H1 (cell line): ENCODE measurements at regions not wholly inside any gene's neighbourhood (a gene's known extent, or its start where the extent isn't known, plus 50 kb on each side); places are given as distances from the start of the nearest gene placed in this dataset.

Experiments used
- CTCF ChIA-PET: fragments of 300-600 bp; sonication (Branson Sonifier 250); formaldehyde crosslinking; loops from one replicate; lab custom pipeline; 2021; ENCODE audit not compliant: partially characterized antibody; lab: Charles Lee
- POLR2A ChIA-PET: fragments of 300-600 bp; sonication (Branson Sonifier 250); formaldehyde crosslinking; loops from one replicate; lab custom pipeline; 2021; ENCODE audit warnings: inconsistent platforms; ENCODE audit not compliant: partially characterized antibody; lab: Charles Lee
- DNase-seq, 2 experiments: peaks; one replicate each; pipeline versions ENCODE4 v3.0.0 to v3.0.0-alpha.2; 2010 to 2022; ENCODE audit warnings: low spot score in 2 of 2, low read depth in 1 of 2, mixed read lengths in 1 of 2
- FAIRE-seq: peaks from 2 replicates; lab custom pipeline; 2011; peaks lifted over from hg19 to GRCh38; lab: Jason Lieb, UNC
- H2AFZ ChIP-seq: 2 replicates; pipeline ENCODE4 v1.8.1; 2012; ENCODE audit warnings: low read length, inconsistent platforms
- H2AK5ac ChIP-seq: 2 replicates; pipeline ENCODE4 v1.6.1; 2013; ENCODE audit warnings: low read depth, low read length
- H2BK120ac ChIP-seq: replicated peaks from 2 replicates; pipeline ENCODE3; 2013; ENCODE audit warnings: low read depth, low read length, inconsistent platforms
- H2BK12ac ChIP-seq: 2 replicates; pipeline ENCODE4 v1.6.1; 2013; ENCODE audit warnings: low read depth, low read length
- H2BK15ac ChIP-seq: 2 replicates; pipeline ENCODE4 v1.6.1; 2013; ENCODE audit warnings: low read length
- H2BK20ac ChIP-seq: 2 replicates; pipeline ENCODE4 v1.6.1; 2013; ENCODE audit warnings: low read length
- H2BK5ac ChIP-seq: 2 replicates; pipeline ENCODE4 v1.6.1; 2013; ENCODE audit warnings: low read depth, low read length
- H3K14ac ChIP-seq: 2 replicates; pipeline ENCODE4 v1.6.1; 2013; ENCODE audit warnings: inconsistent platforms; ENCODE audit not compliant: insufficient read length
- H3K18ac ChIP-seq: 2 replicates; pipeline ENCODE4 v1.6.1; 2013; ENCODE audit warnings: low read length; ENCODE audit errors: extremely low read depth
- H3K23ac ChIP-seq: 2 replicates; pipeline ENCODE4 v1.6.1; 2013; ENCODE audit warnings: inconsistent platforms; ENCODE audit not compliant: insufficient read length
- H3K23me2 ChIP-seq: 2 replicates; pipeline ENCODE4 v1.6.1; 2013; ENCODE audit warnings: low read depth, low read length
- H3K27ac ChIP-seq: 2 replicates; pipeline ENCODE4 v1.6.1; 2011; ENCODE audit warnings: low read depth, low read length, inconsistent platforms
- H3K27me3 ChIP-seq, 4 experiments: replicated peaks in 1 of 4; 1 replicate in 1 of 4; 2 replicates in 3 of 4; pipeline versions ENCODE4 v1.6.1 to v1.8.1; 2011 to 2013; ENCODE audit warnings: low read length in 3 of 4, mild to moderate bottlenecking in 3 of 4, inconsistent platforms in 2 of 4, mixed read lengths in 2 of 4, moderate library complexity in 1 of 4; ENCODE audit not compliant: control insufficient read depth in 3 of 4, insufficient read depth in 3 of 4; ENCODE audit errors: extremely low read depth in 1 of 4
- H3K36me3 ChIP-seq, 4 experiments: 2 replicates each; pipeline versions ENCODE4 v1.6.1 to v1.8.1; 2011 to 2013; ENCODE audit warnings: mild to moderate bottlenecking in 4 of 4, low read length in 3 of 4, moderate library complexity in 2 of 4, control low read depth in 1 of 4, inconsistent platforms in 1 of 4; ENCODE audit not compliant: insufficient read depth in 4 of 4, control insufficient read depth in 2 of 4
- H3K4ac ChIP-seq: replicated peaks from 2 replicates; pipeline ENCODE3; 2013; ENCODE audit warnings: low read length, low read depth, mixed read lengths, inconsistent platforms; ENCODE audit not compliant: insufficient read length
- H3K4me1 ChIP-seq, 4 experiments: replicated peaks in 1 of 4; 1 replicate in 1 of 4; 2 replicates in 3 of 4; pipeline versions ENCODE4 v1.6.1 to v1.8.1; 2011 to 2013; ENCODE audit warnings: low read length in 3 of 4, inconsistent platforms in 2 of 4, mixed read lengths in 1 of 4; ENCODE audit not compliant: insufficient read depth in 4 of 4, control insufficient read depth in 3 of 4
- H3K4me2 ChIP-seq, 2 experiments: 2 replicates each; pipeline versions ENCODE4 v1.6.1 to v1.8.1; 2011 to 2013; ENCODE audit warnings: low read depth in 2 of 2, low read length in 2 of 2, control low read depth in 1 of 2, inconsistent platforms in 1 of 2, mild to moderate bottlenecking in 1 of 2; ENCODE audit not compliant: insufficient read depth in 1 of 2
- H3K4me3 ChIP-seq, 4 experiments: fragments of 200-600, 300-600 bp in 1 of 4; sonication (generic), shearing (Covaris generic), sonication (Bioruptor Twin) in 1 of 4; 2 replicates each; pipeline versions ENCODE4 v1.5.1 to v1.8.1; 2011 to 2016; ENCODE audit warnings: low read length in 4 of 4, low read depth in 3 of 4, control low read depth in 2 of 4, inconsistent platforms in 2 of 4, mild to moderate bottlenecking in 2 of 4, mixed read lengths in 1 of 4, moderate library complexity in 1 of 4; ENCODE audit not compliant: insufficient read depth in 2 of 4; ENCODE audit errors: extremely low read depth in 1 of 4
- H3K56ac ChIP-seq: replicated peaks from 2 replicates; pipeline ENCODE3; 2013; ENCODE audit warnings: low read depth, mild to moderate bottlenecking, mixed read lengths, low read length, inconsistent platforms; ENCODE audit not compliant: insufficient read length
- H3K79me1 ChIP-seq: 2 replicates; pipeline ENCODE4 v1.6.1; 2013; ENCODE audit warnings: low read depth, low read length, control low read depth
- H3K79me2 ChIP-seq, 2 experiments: 2 replicates each; pipeline versions ENCODE4 v1.6.1 to v1.8.1; 2012 to 2013; ENCODE audit warnings: low read length in 2 of 2, mild to moderate bottlenecking in 2 of 2, inconsistent platforms in 1 of 2; ENCODE audit not compliant: insufficient read depth in 2 of 2, control insufficient read depth in 1 of 2
- H3K9ac ChIP-seq, 4 experiments: replicated peaks in 1 of 4; 1 replicate in 1 of 4; 2 replicates in 3 of 4; pipeline versions ENCODE4 v1.6.1 to v1.8.1; 2011 to 2013; ENCODE audit warnings: low read depth in 3 of 4, low read length in 3 of 4, control low read depth in 2 of 4, mild to moderate bottlenecking in 2 of 4, moderate library complexity in 2 of 4, inconsistent platforms in 1 of 4; ENCODE audit errors: extremely low read depth in 1 of 4
- H3K9me3 ChIP-seq, 2 experiments: 2 replicates each; pipeline versions ENCODE4 v1.6.1 to v1.8.1; 2012 to 2013; ENCODE audit warnings: mild to moderate bottlenecking in 2 of 2, moderate library complexity in 2 of 2, control low read depth in 1 of 2, inconsistent platforms in 1 of 2, low read depth in 1 of 2, low read length in 1 of 2, mixed read lengths in 1 of 2; ENCODE audit not compliant: insufficient read depth in 2 of 2
- H4K20me1 ChIP-seq, 2 experiments: replicated peaks in 1 of 2; 2 replicates each; pipeline versions ENCODE3 to v1.8.1; 2011 to 2013; ENCODE audit warnings: inconsistent platforms in 2 of 2, low read length in 2 of 2, mild to moderate bottlenecking in 1 of 2; ENCODE audit not compliant: insufficient read depth in 2 of 2, control insufficient read depth in 1 of 2
- H4K5ac ChIP-seq: 2 replicates; pipeline ENCODE4 v1.6.1; 2013; ENCODE audit warnings: low read length, low read depth, mixed read lengths, inconsistent platforms; ENCODE audit not compliant: insufficient read length
- H4K8ac ChIP-seq: 2 replicates; pipeline ENCODE4 v1.8.0; 2013; ENCODE audit warnings: mild to moderate bottlenecking, moderate library complexity, low read length, inconsistent platforms; ENCODE audit not compliant: insufficient read depth; ENCODE audit errors: extremely low read depth
- H4K91ac ChIP-seq: replicated peaks from 2 replicates; pipeline ENCODE3; 2013; ENCODE audit warnings: low read length, mixed read lengths, inconsistent platforms; ENCODE audit not compliant: insufficient read length
- CEBPB ChIP-seq: IDR thresholded peaks from 2 replicates; pipeline ENCODE4 v1.6.1; 2012; ENCODE audit warnings: low read depth, low read length
- CREB1 ChIP-seq: IDR thresholded peaks from 2 replicates; pipeline ENCODE4 v1.6.1; 2012; ENCODE audit warnings: inconsistent platforms
- FOSL1 ChIP-seq: IDR thresholded peaks from 2 replicates; pipeline ENCODE4 v1.6.1; 2011; ENCODE audit warnings: mild to moderate bottlenecking, low read depth, low read length, moderate library complexity; ENCODE audit not compliant: insufficient read depth
- JUN ChIP-seq: IDR thresholded peaks from 2 replicates; pipeline ENCODE4 v1.6.1; 2011; ENCODE audit warnings: low read depth, mild to moderate bottlenecking, improper control_type of control experiment, low read length
- MAX ChIP-seq: IDR thresholded peaks from 2 replicates; pipeline ENCODE4 v1.6.1; 2012; ENCODE audit warnings: inconsistent platforms
- NANOG ChIP-seq: IDR thresholded peaks from 2 replicates; pipeline ENCODE4 v1.6.1; 2011; ENCODE audit warnings: low read length, low read depth, mild to moderate bottlenecking, inconsistent platforms; ENCODE audit not compliant: insufficient read depth, poor library complexity, severe bottlenecking
- NRF1 ChIP-seq: IDR thresholded peaks from 2 replicates; pipeline ENCODE4 v1.6.1; 2011; ENCODE audit warnings: mild to moderate bottlenecking, low read depth, low read length, improper control_type of control experiment
- POLR2A ChIP-seq, 2 experiments: IDR thresholded peaks; 1 replicate in 1 of 2; 2 replicates in 1 of 2; pipeline ENCODE4 v1.6.1; 2011; ENCODE audit warnings: low read depth in 2 of 2, low read length in 2 of 2, mild to moderate bottlenecking in 2 of 2; ENCODE audit errors: control extremely low read depth in 1 of 2
- POU5F1 ChIP-seq: IDR thresholded peaks from 2 replicates; pipeline ENCODE4 v1.6.1; 2011; ENCODE audit warnings: low read depth, mild to moderate bottlenecking, low read length, moderate library complexity
- SIN3A ChIP-seq, 2 experiments: IDR thresholded peaks in 1 of 2; conservative IDR thresholded peaks in 1 of 2; 2 replicates each; pipeline ENCODE4 v1.6.1; 2011 to 2012; ENCODE audit warnings: low read length in 2 of 2, improper control_type of control experiment in 1 of 2, low read depth in 1 of 2, mild to moderate bottlenecking in 1 of 2
- SIX5 ChIP-seq: IDR thresholded peaks from 2 replicates; pipeline ENCODE4 v1.6.1; 2011; ENCODE audit warnings: mild to moderate bottlenecking, low read depth, low read length
- SUZ12 ChIP-seq: fragments of 200-600 bp; sonication (generic); IDR thresholded peaks from 2 replicates; pipeline ENCODE4 v1.6.1; 2012; ENCODE audit warnings: mild to moderate bottlenecking, inconsistent platforms, low read length, moderate library complexity, mixed read lengths
- TEAD4 ChIP-seq: IDR thresholded peaks from 2 replicates; pipeline ENCODE4 v1.6.1; 2012; ENCODE audit warnings: low read depth, low read length, inconsistent platforms, mixed read lengths
- USF2 ChIP-seq: IDR thresholded peaks from 2 replicates; pipeline ENCODE4 v1.6.1; 2011; ENCODE audit warnings: low read length, improper control_type of control experiment
- WGBS, 2 experiments: shearing (Covaris generic) in 1 of 2; methylation state at CpG; one replicate each; pipeline versions ENCODE4 v1.1.6 to v1.1.7; 2013 to 2015; ENCODE audit warnings: low lambda C conversion rate in 2 of 2, mixed read lengths in 2 of 2, inconsistent platforms in 1 of 2, low coverage in 1 of 2, missing lambda C conversion rate in 1 of 2; ENCODE audit not compliant: insufficient replicate concordance in 2 of 2, insufficient coverage in 1 of 2, insufficient read length in 1 of 2; ENCODE audit errors: extremely low coverage in 1 of 2, missing lambda C conversion rate in 1 of 2; 5-methylcytosine and 5-hydroxymethylcytosine counted together

GRCh38 chrX:125727117-125727516 lies 407.4 kb downstream of the TEX13C start:
- no peak for DNase-seq
- TF ChIP-seq SUZ12 (no peak), SIN3A (conservative IDR thresholded peaks at IDR 0.05 in 1 of 2, IDR thresholded peaks at IDR 0.05 in 1 of 2; ENCODE audit: low read depth in 1 of 2, low read length in 2 of 2) (no peak), JUN (no peak), TEAD4 (no peak), NRF1 (no peak), POLR2A (IDR thresholded peaks at IDR 0.05; ENCODE audit: control extremely low read depth in 1 of 2, low read depth in 2 of 2, low read length in 2 of 2) (no peak), POU5F1 (no peak), FOSL1 (no peak), USF2 (no peak), SIX5 (no peak), MAX (no peak), CEBPB (no peak), NANOG (no peak), CREB1 (no peak)

More at GRCh38 chrX:125727117-125727516, 407.4 kb downstream of the TEX13C start:
- ChIA-PET CTCF (no interaction called here), POLR2A (no interaction called here)
- Histone ChIP-seq H4K91ac (no peak overlapping the region), H3K4ac (no peak overlapping the region), H2AFZ (no peak overlapping the region), H3K36me3 (no peaks in the 10 kb centered on the region), H4K8ac (no peak overlapping the region), H2BK120ac (no peak overlapping the region), H3K9me3 (no peaks in the 10 kb centered on the region), H2BK15ac (no peak overlapping the region), H3K27ac (no peak overlapping the region), H3K14ac (no peak overlapping the region), H3K9ac (no peak overlapping the region), H3K79me1 (no peaks in the 10 kb centered on the region), H3K4me2 (no peak overlapping the region), H2BK12ac (no peak overlapping the region), H3K56ac (no peak overlapping the region), H3K4me1 (no peaks in the 10 kb centered on the region), H3K79me2 (no peaks in the 10 kb centered on the region), H3K23me2 (no peaks in the 10 kb centered on the region), H3K27me3 (no peaks in the 10 kb centered on the region), H2BK5ac (no peak overlapping the region), H3K18ac (no peak overlapping the region), H3K4me3 (no peak overlapping the region), H2AK5ac (no peak overlapping the region), H2BK20ac (no peak overlapping the region), H3K23ac (no peak overlapping the region), H4K5ac (no peak overlapping the region), H4K20me1 (no peaks in the 10 kb centered on the region)
- FAIRE-seq = no peak
- WGBS, 2 experiments = 92% methylated on average over 3 of the region's 3 CpGs; no CpG with 5 or more reads in 1 of the 2 experiments
